ENCODE measurements at regions not wholly inside any gene's neighbourhood (a gene's known extent, or its start where the extent isn't known, plus 50 kb on each side); places are given as distances from the start of the nearest gene placed in this dataset.

DNA sequence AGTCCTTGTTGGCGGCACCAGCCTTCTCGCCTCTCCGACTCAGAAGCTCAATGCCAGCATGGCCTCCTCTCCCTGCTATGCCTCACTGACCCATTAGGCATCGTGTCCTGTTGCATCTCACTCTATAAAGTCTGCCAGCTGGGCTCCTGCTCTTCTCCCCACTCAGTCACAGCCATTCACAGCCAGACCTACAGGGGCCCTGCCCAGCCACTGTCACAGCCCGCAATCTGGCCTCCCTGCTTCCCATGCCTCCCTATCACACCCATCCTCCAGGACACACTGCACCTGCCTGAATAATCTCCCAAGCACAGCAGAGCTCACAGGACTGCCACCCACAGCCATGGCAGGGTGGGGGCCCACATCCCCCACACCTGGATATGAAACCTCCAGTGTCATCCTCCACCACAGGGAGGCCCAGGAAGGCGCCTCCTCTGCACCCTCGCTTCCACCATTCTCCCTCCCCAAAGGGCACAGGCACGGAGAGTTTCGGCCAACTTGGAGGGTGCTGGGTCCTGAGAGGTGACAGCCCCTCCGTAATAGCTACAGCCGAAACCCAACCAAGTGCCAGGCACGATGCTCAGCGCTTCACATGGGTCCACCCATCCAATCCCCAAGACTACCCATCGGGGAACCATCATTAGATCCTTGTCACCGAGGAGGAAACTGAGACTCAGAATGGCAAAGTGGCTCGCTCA is 370.3 kb downstream of the BCL11B start:
- DNase-seq (no peak), FAIRE-seq (no peak)
- no peak overlapping the region for H3K27ac ChIP-seq (ENCODE audit: low read depth in 1 of 3, low read length in 2 of 3)
- H3K9me3 ChIP-seq (ENCODE audit: control insufficient read depth in 2 of 2, insufficient read depth in 1 of 2, low read depth in 1 of 2, low read length in 1 of 2), result no peaks in the 10 kb centered on the region
- peaks cover 0 to 4% (median 0%) of the 10 kb centered on the region in 3 donors for H3K27me3 ChIP-seq (ENCODE audit: control insufficient read depth in 3 of 3, insufficient read depth in 3 of 3, low read length in 3 of 3)
- no peak overlapping the region for H3K4me3 ChIP-seq (ENCODE audit: low read depth in 1 of 3, low read length in 3 of 3)
- no peaks in the 10 kb centered on the region for H3K4me1 ChIP-seq (ENCODE audit: control insufficient read depth in 3 of 3, insufficient read depth in 2 of 3, low read depth in 1 of 3, low read length in 2 of 3)
- 89 to 91% (median 90%) methylated on average over 16 of the region's 16 CpGs for WGBS, 3 donors
- H3K36me3 ChIP-seq (ENCODE audit: control insufficient read depth in 3 of 3, insufficient read depth in 2 of 3, low read depth in 1 of 3, low read length in 3 of 3), result no peaks in the 10 kb centered on the region

GRCh38 chr14:98903371-98903770 is 368.6 kb downstream of the BCL11B start:
- no peaks in the 10 kb centered on the region for H3K9me3 ChIP-seq (ENCODE audit: control insufficient read depth in 2 of 2, insufficient read depth in 1 of 2, low read depth in 1 of 2, low read length in 1 of 2)
- H3K4me1 ChIP-seq (ENCODE audit: control insufficient read depth in 3 of 3, insufficient read depth in 2 of 3, low read depth in 1 of 3, low read length in 2 of 3), result no peaks in the 10 kb centered on the region
- FAIRE-seq, result no peak
- no peak for DNase-seq
- WGBS, 3 donors, result 80 to 90% (median 85%) methylated on average over 2 of the region's 2 CpGs
- no peaks in the 10 kb centered on the region for H3K36me3 ChIP-seq (ENCODE audit: control insufficient read depth in 3 of 3, insufficient read depth in 2 of 3, low read depth in 1 of 3, low read length in 3 of 3)
- no peak overlapping the region for H3K4me3 ChIP-seq (ENCODE audit: low read depth in 1 of 3, low read length in 3 of 3)
- H3K27me3 ChIP-seq (ENCODE audit: control insufficient read depth in 3 of 3, insufficient read depth in 3 of 3, low read length in 3 of 3), result peaks cover 0 to 4% (median 0%) of the 10 kb centered on the region in 3 donors
- no peak overlapping the region for H3K27ac ChIP-seq (ENCODE audit: low read depth in 1 of 3, low read length in 2 of 3)

- 88 to 98% (median 93%) methylated on average over 3 of the region's 3 CpGs for WGBS, 3 donors
These were observed 367.3 kb downstream of the BCL11B start for GRCh38 chr14:98904677-98905076.

DNA sequence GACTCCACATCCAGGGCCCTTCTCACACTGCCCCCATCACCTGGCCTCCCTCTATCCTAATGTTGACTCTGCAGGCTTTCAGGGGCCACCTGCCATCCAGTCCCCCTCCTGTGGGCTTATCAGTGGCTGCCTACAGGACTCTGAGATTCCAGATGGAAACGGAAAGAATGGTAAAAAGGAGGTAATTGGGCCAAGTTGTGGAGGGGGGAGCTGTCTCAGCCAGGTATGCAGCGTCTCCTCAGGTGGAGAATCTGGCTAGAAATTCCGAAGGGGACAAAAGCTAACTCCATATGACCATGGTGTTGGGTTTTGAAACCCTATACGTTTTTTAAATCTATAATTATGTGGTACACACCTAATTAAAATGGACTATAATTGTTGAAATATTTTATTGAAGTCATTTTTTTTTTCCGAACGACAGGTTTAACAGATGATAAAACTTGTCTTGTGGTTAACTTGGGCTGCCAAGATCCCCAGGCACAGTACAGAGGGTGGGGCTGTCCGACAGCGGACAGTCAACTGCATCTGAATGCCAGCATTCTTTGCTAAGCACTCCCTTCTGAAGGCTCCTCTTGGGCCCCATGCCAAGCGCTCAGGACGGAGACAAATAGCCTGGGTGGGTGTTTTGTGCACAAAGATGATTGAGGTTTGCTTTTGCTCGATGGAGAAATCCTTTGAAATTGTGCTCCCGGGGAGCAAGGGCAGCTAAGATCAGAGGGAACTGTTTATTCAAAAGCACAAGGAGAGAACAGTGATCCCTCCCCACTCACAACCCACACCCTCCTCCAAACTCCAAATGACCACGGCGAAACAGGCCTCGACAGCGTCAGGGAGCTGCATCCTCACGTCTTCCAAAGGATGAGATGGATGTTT is 365.6 kb downstream of the BCL11B start:
- no peak for FAIRE-seq
- Histone ChIP-seq H3K4me3 (ENCODE audit: low read depth in 1 of 3, low read length in 3 of 3) (no peak overlapping the region), H3K9me3 (ENCODE audit: control insufficient read depth in 2 of 2, insufficient read depth in 1 of 2, low read depth in 1 of 2, low read length in 1 of 2) (no peaks in the 10 kb centered on the region), H3K27ac (ENCODE audit: low read depth in 1 of 3, low read length in 2 of 3) (no peak overlapping the region), H3K4me1 (ENCODE audit: control insufficient read depth in 3 of 3, insufficient read depth in 2 of 3, low read depth in 1 of 3, low read length in 2 of 3) (peaks cover 0 to 4% (median 0%) of the 10 kb centered on the region in 3 donors), H3K36me3 (ENCODE audit: control insufficient read depth in 3 of 3, insufficient read depth in 2 of 3, low read depth in 1 of 3, low read length in 3 of 3) (no peaks in the 10 kb centered on the region), H3K27me3 (ENCODE audit: control insufficient read depth in 3 of 3, insufficient read depth in 3 of 3, low read length in 3 of 3) (peaks cover 0 to 4% (median 0%) of the 10 kb centered on the region in 3 donors)
- WGBS, 3 donors, result 14 to 25% (median 24%) methylated on average over 17 of the region's 17 CpGs
- DNase-seq, result peak in 1 of 2 donors; percentile 37

More at GRCh38 chr14:98904677-98905076, 367.3 kb downstream of the BCL11B start:
- no peak overlapping the region for H3K4me3 ChIP-seq (ENCODE audit: low read depth in 1 of 3, low read length in 3 of 3)
- H3K27me3 ChIP-seq (ENCODE audit: control insufficient read depth in 3 of 3, insufficient read depth in 3 of 3, low read length in 3 of 3), result peaks cover 0 to 4% (median 0%) of the 10 kb centered on the region in 3 donors
- FAIRE-seq (no peak), DNase-seq (no peak)
- H3K36me3 ChIP-seq (ENCODE audit: control insufficient read depth in 3 of 3, insufficient read depth in 2 of 3, low read depth in 1 of 3, low read length in 3 of 3), result no peaks in the 10 kb centered on the region
- no peaks in the 10 kb centered on the region for H3K9me3 ChIP-seq (ENCODE audit: control insufficient read depth in 2 of 2, insufficient read depth in 1 of 2, low read depth in 1 of 2, low read length in 1 of 2)
- H3K4me1 ChIP-seq (ENCODE audit: control insufficient read depth in 3 of 3, insufficient read depth in 2 of 3, low read depth in 1 of 3, low read length in 2 of 3), result peaks cover 0 to under 1% (median 0%) of the 10 kb centered on the region in 3 donors
- no peak overlapping the region for H3K27ac ChIP-seq (ENCODE audit: low read depth in 1 of 3, low read length in 2 of 3)

DNA sequence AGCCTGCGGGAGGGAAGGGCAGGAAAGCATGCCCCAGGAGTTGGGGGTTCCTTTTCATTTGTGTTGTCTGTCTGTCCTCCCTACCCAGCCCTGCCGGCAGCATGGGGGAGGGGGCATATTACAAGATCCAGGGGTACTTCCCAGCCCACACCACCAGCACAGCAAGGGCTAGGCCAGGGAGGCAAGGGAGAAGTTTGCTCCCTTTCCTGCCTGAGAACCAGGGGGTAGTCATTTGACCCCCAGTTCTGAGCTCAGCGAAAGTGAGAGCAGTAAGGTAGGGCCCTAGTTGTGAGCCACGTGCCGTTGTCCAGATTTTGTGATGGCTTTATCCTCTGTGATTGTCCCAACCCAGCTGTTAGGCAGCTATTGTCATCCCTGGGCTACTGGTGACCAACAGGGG is 364.7 kb downstream of the BCL11B start:
- Histone ChIP-seq H3K36me3 (ENCODE audit: control insufficient read depth in 3 of 3, insufficient read depth in 2 of 3, low read depth in 1 of 3, low read length in 3 of 3) (no peaks in the 10 kb centered on the region), H3K27ac (ENCODE audit: low read depth in 1 of 3, low read length in 2 of 3) (no peak overlapping the region), H3K4me3 (ENCODE audit: low read depth in 1 of 3, low read length in 3 of 3) (no peak overlapping the region), H3K4me1 (ENCODE audit: control insufficient read depth in 3 of 3, insufficient read depth in 2 of 3, low read depth in 1 of 3, low read length in 2 of 3) (peaks cover 0 to 4% (median 0%) of the 10 kb centered on the region in 3 donors), H3K27me3 (ENCODE audit: control insufficient read depth in 3 of 3, insufficient read depth in 3 of 3, low read length in 3 of 3) (peaks cover 0 to 4% (median 0%) of the 10 kb centered on the region in 3 donors), H3K9me3 (ENCODE audit: control insufficient read depth in 2 of 2, insufficient read depth in 1 of 2, low read depth in 1 of 2, low read length in 1 of 2) (no peaks in the 10 kb centered on the region)
- FAIRE-seq, result no peak
- DNase-seq, result no peak
- 82 to 91% (median 82%) methylated on average over 5 of the region's 5 CpGs for WGBS, 3 donors

GRCh38 chr14:98908050-98908449 is 363.9 kb downstream of the BCL11B start:
- Histone ChIP-seq H3K27ac (ENCODE audit: low read depth in 1 of 3, low read length in 2 of 3) (no peak overlapping the region), H3K4me3 (ENCODE audit: low read depth in 1 of 3, low read length in 3 of 3) (no peak overlapping the region), H3K9me3 (ENCODE audit: control insufficient read depth in 2 of 2, insufficient read depth in 1 of 2, low read depth in 1 of 2, low read length in 1 of 2) (no peaks in the 10 kb centered on the region), H3K27me3 (ENCODE audit: control insufficient read depth in 3 of 3, insufficient read depth in 3 of 3, low read length in 3 of 3) (no peaks in the 10 kb centered on the region), H3K4me1 (ENCODE audit: control insufficient read depth in 3 of 3, insufficient read depth in 2 of 3, low read depth in 1 of 3, low read length in 2 of 3) (peaks cover 0 to 4% (median 0%) of the 10 kb centered on the region in 3 donors), H3K36me3 (ENCODE audit: control insufficient read depth in 3 of 3, insufficient read depth in 2 of 3, low read depth in 1 of 3, low read length in 3 of 3) (no peaks in the 10 kb centered on the region)
- FAIRE-seq (no peak), DNase-seq (no peak)
- 82 to 89% (median 88%) methylated on average over 7 of the region's 7 CpGs for WGBS, 3 donors

GRCh38 chr14:98909251-98909944 is 362.6 kb downstream of the BCL11B start:
- Histone ChIP-seq H3K27me3 (ENCODE audit: control insufficient read depth in 3 of 3, insufficient read depth in 3 of 3, low read length in 3 of 3) (no peaks in the 10 kb centered on the region), H3K27ac (ENCODE audit: low read depth in 1 of 3, low read length in 2 of 3) (no peak overlapping the region), H3K36me3 (ENCODE audit: control insufficient read depth in 3 of 3, insufficient read depth in 2 of 3, low read depth in 1 of 3, low read length in 3 of 3) (no peaks in the 10 kb centered on the region), H3K9me3 (ENCODE audit: control insufficient read depth in 2 of 2, insufficient read depth in 1 of 2, low read depth in 1 of 2, low read length in 1 of 2) (no peaks in the 10 kb centered on the region), H3K4me3 (ENCODE audit: low read depth in 1 of 3, low read length in 3 of 3) (no peak overlapping the region), H3K4me1 (ENCODE audit: control insufficient read depth in 3 of 3, insufficient read depth in 2 of 3, low read depth in 1 of 3, low read length in 2 of 3) (peaks cover 0 to 4% (median 0%) of the 10 kb centered on the region in 3 donors)
- DNase-seq, result peak in 1 of 2 donors; percentile 95
- no peak for FAIRE-seq
- 27 to 50% (median 42%) methylated on average over 11 of the region's 11 CpGs for WGBS, 3 donors

- Histone ChIP-seq H3K27ac (ENCODE audit: low read depth in 1 of 3, low read length in 2 of 3) (no peak overlapping the region), H3K36me3 (ENCODE audit: control insufficient read depth in 3 of 3, insufficient read depth in 2 of 3, low read depth in 1 of 3, low read length in 3 of 3) (no peaks in the 10 kb centered on the region), H3K4me3 (ENCODE audit: low read depth in 1 of 3, low read length in 3 of 3) (no peak overlapping the region), H3K4me1 (ENCODE audit: control insufficient read depth in 3 of 3, insufficient read depth in 2 of 3, low read depth in 1 of 3, low read length in 2 of 3) (peaks cover 0 to 4% (median 0%) of the 10 kb centered on the region in 3 donors), H3K9me3 (ENCODE audit: control insufficient read depth in 2 of 2, insufficient read depth in 1 of 2, low read depth in 1 of 2, low read length in 1 of 2) (no peaks in the 10 kb centered on the region), H3K27me3 (ENCODE audit: control insufficient read depth in 3 of 3, insufficient read depth in 3 of 3, low read length in 3 of 3) (no peaks in the 10 kb centered on the region)
- 80 to 88% (median 85%) methylated on average over 3 of the region's 3 CpGs for WGBS, 3 donors
- FAIRE-seq (no peak), DNase-seq (no peak)
These were observed 361.9 kb downstream of the BCL11B start for GRCh38 chr14:98910061-98910460.
